ENCODE measurements at regions not wholly inside any gene's neighbourhood (a gene's known extent, or its start where the extent isn't known, plus 50 kb on each side); places are given as distances from the start of the nearest gene placed in this dataset.

- Histone ChIP-seq H3K27ac (ENCODE audit: extremely low read length, insufficient read depth, low read length) (peak overlapping the region; percentile 68), H3K9ac (ENCODE audit: insufficient read depth, low read depth, low read length) (0 out of 2 replicates have a peak overlapping the region, but pooled peaks have one; percentile 0), H3K27me3 (ENCODE audit: control insufficient read depth in 1 of 2, insufficient read depth in 2 of 2, low read length in 2 of 2) (no peaks in the 10 kb centered on the region), H2AFZ (ENCODE audit: low read length) (no peak overlapping the region), H3K4me2 (ENCODE audit: low read depth, low read length) (0 out of 2 replicates have a peak overlapping the region, but pooled peaks have one; percentile 24), H3K36me3 (replicated peaks in 1 of 2; ENCODE audit: control insufficient read depth in 1 of 2, insufficient read depth in 2 of 2, low read length in 2 of 2) (no peaks in the 10 kb centered on the region), H4K20me1 (ENCODE audit: insufficient read depth, low read length) (no peaks in the 10 kb centered on the region), H3K9me3 (ENCODE audit: low read length) (no peaks in the 10 kb centered on the region), H3K4me3 (replicated peaks in 1 of 3; ENCODE audit: insufficient read depth in 1 of 3, low read depth in 2 of 3, low read length in 3 of 3) (no peak overlapping the region), H3K4me1 (ENCODE audit: insufficient read depth, low read length) (peaks cover 49% of the 10 kb centered on the region), H3K79me2 (ENCODE audit: insufficient read depth, low read length) (no peaks in the 10 kb centered on the region)
- TF ChIP-seq MYC (CRISPR knock-in tag; IDR thresholded peaks at IDR 0.05; ENCODE audit: borderline replicate concordance) (0 out of 2 replicates have a peak, but pooled peaks have one; percentile 10), KDM2A (CRISPR knock-in tag; IDR thresholded peaks at IDR 0.05; ENCODE audit: borderline replicate concordance, low read depth) (0 out of 2 replicates have a peak, but pooled peaks have one; percentile 0), ISL2 (CRISPR knock-in tag; IDR thresholded peaks at IDR 0.05) (no peak), UBTF (CRISPR knock-in tag; IDR thresholded peaks at IDR 0.05) (0 out of 2 replicates have a peak, but pooled peaks have one; percentile 3), ZNF430 (CRISPR knock-in tag; IDR thresholded peaks at IDR 0.05) (0 out of 2 replicates have a peak, but pooled peaks have one; percentile 4), PHF5A (CRISPR knock-in tag; IDR thresholded peaks at IDR 0.05; ENCODE audit: low read depth, unreplicated experiment) (no peak), ATF2 (CRISPR knock-in tag; IDR thresholded peaks at IDR 0.05) (0 out of 2 replicates have a peak, but pooled peaks have one; percentile 23), CBFB (CRISPR knock-in tag; IDR thresholded peaks at IDR 0.05) (0 out of 2 replicates have a peak, but pooled peaks have one; percentile 7), ZNF687 (CRISPR knock-in tag; IDR thresholded peaks at IDR 0.05) (peak; percentile 68), RARG (CRISPR knock-in tag; IDR thresholded peaks at IDR 0.05; ENCODE audit: low read depth) (no peak), ZNF564 (CRISPR knock-in tag; IDR thresholded peaks at IDR 0.05) (no peak), ZBTB37 (CRISPR knock-in tag; IDR thresholded peaks at IDR 0.05) (no peak), ZNF260 (CRISPR knock-in tag; IDR thresholded peaks at IDR 0.05; ENCODE audit: borderline replicate concordance, low read depth) (no peak), ZBTB38 (CRISPR knock-in tag; IDR thresholded peaks at IDR 0.05) (peak; percentile 11; the same call in 1 of the 2 replicates)
- CTCF ChIA-PET (ENCODE audit: low intra/inter-chr PET ratio, low total read pairs), result no interaction called here
- intact Hi-C loops (cut with micrococcal nuclease; ENCODE audit: unreplicated experiment) (no loop called here), in situ Hi-C loops (cut with HindIII; ENCODE audit: extremely low pct_ligation_motif_present, low pct_unique_long_range_greater_than_20kb) (no loop called here)
- POLR2A ChIA-PET, result interaction anchor here (0.7 to 6.9 kb wide), 3 partner anchors 12 to 192 kb away, joined by 3 to 87 read pairs (median 3); no protein-coding TSS in a partner anchor
- no peak for FAIRE-seq
- BruUV-seq (replicated peaks), result no TSS peak
- 86% methylated on average over 10 of the region's 10 CpGs for WGBS (ENCODE audit: low lambda C conversion rate)
- DNase-seq (ENCODE audit: low spot score), result no peak
- no peak for ATAC-seq
Measured at GRCh38 chr12:4026020-4026358, 152.8 kb upstream of the PARP11 start.
